ENCODE measurements at regions not wholly inside any gene's neighbourhood (a gene's known extent, or its start where the extent isn't known, plus 50 kb on each side); places are given as distances from the start of the nearest gene placed in this dataset.

DNA sequence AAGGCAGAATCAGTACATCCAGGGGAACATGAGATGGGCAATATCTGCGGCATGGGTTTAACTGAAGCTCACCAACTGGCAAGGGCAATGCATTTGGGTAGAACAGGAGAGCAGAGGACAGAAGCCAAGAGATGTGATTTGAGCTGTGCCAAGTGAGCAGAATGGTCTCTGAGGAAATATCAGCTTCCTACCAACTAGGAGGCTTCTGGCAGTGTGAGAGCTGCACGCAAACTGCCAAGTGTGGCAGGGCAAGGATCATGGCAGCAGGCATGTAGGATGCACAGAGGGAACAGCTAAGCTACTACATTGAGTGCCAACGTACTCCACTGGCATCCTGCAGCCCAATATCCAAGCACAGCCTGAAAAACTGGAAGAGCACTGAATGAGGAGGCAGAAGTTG is 1036.5 kb downstream of the TUSC7 start:
- TF ChIP-seq, protein P1, sequence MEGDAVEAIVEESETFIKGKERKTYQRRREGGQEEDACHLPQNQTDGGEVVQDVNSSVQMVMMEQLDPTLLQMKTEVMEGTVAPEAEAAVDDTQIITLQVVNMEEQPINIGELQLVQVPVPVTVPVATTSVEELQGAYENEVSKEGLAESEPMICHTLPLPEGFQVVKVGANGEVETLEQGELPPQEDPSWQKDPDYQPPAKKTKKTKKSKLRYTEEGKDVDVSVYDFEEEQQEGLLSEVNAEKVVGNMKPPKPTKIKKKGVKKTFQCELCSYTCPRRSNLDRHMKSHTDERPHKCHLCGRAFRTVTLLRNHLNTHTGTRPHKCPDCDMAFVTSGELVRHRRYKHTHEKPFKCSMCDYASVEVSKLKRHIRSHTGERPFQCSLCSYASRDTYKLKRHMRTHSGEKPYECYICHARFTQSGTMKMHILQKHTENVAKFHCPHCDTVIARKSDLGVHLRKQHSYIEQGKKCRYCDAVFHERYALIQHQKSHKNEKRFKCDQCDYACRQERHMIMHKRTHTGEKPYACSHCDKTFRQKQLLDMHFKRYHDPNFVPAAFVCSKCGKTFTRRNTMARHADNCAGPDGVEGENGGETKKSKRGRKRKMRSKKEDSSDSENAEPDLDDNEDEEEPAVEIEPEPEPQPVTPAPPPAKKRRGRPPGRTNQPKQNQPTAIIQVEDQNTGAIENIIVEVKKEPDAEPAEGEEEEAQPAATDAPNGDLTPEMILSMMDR (IDR thresholded peaks at IDR 0.05) = no peak
- no peak for TF ChIP-seq POLR2A (IDR thresholded peaks at IDR 0.05)
- no peak for TF ChIP-seq POLR2AphosphoS5 (IDR thresholded peaks at IDR 0.05)

All from prostate gland (tissue), 2 donors.